Panc1 (cell line): ENCODE measurements at regions not wholly inside any gene's neighbourhood (a gene's known extent, or its start where the extent isn't known, plus 50 kb on each side); places are given as distances from the start of the nearest gene placed in this dataset.

Experiments used
- ATAC-seq: fragments of 200-7000 bp; cut with Tn5 transposase; 2 replicates; pipeline ENCODE4 v1.9.1; 2020; ENCODE audit warnings: mild to moderate bottlenecking, moderate library complexity
- BruUV-seq: library from RNA; stranded (reverse); fragments of 400-500 nt; replicated peaks from 2 replicates; lab custom pipeline; 2021; lab: Mats Ljungman, UMichigan
- CTCF ChIA-PET: fragments of 300-600 bp; sonication (Branson Sonifier 250); formaldehyde crosslinking; loops from one replicate; lab custom pipeline; 2022; ENCODE audit warnings: antibody characterized with exemption; lab: Charles Lee
- POLR2A ChIA-PET: fragments of 300-600 bp; sonication (Branson Sonifier 250); formaldehyde crosslinking; loops from one replicate; lab custom pipeline; 2022; ENCODE audit warnings: antibody characterized with exemption; lab: Charles Lee
- DNase-seq: peaks from one replicate; pipeline ENCODE4 v3.0.0-alpha.2; 2010; ENCODE audit warnings: low read depth, low spot score
- H3K27ac ChIP-seq: 2 replicates; pipeline ENCODE4 v1.5.1; 2011; ENCODE audit warnings: mild to moderate bottlenecking, low read length, inconsistent platforms
- H3K27me3 ChIP-seq: fragments of 200-500 bp; sonication (Bioruptor generic); 2 replicates; pipeline ENCODE4 v1.6.0; 2014; ENCODE audit warnings: low read length, inconsistent platforms; ENCODE audit not compliant: control insufficient read depth, insufficient read depth
- H3K36me3 ChIP-seq: fragments of 200-500 bp; sonication (Bioruptor generic); 2 replicates; pipeline ENCODE4 v1.5.1; 2014; ENCODE audit warnings: inconsistent platforms, mild to moderate bottlenecking, low read length, moderate library complexity; ENCODE audit not compliant: control insufficient read depth, insufficient read depth
- H3K4me1 ChIP-seq: 2 replicates; pipeline ENCODE4 v1.5.1; 2011; ENCODE audit warnings: inconsistent platforms, mild to moderate bottlenecking, low read length, moderate library complexity; ENCODE audit not compliant: control insufficient read depth, insufficient read depth
- H3K4me3 ChIP-seq, 2 experiments: 2 replicates each; pipeline ENCODE4 v1.5.1; 2011 to 2012; ENCODE audit warnings: low read depth in 2 of 2, low read length in 2 of 2, mild to moderate bottlenecking in 2 of 2, inconsistent platforms in 1 of 2, moderate library complexity in 1 of 2
- H3K9me3 ChIP-seq: fragments of 200-500 bp; sonication (Bioruptor generic); 2 replicates; pipeline ENCODE4 v1.5.1; 2014; ENCODE audit warnings: low read depth, mild to moderate bottlenecking, inconsistent platforms, low read length, moderate library complexity; ENCODE audit not compliant: control insufficient read depth, insufficient read depth
- POLR2AphosphoS5 ChIP-seq: IDR thresholded peaks from 2 replicates; pipeline ENCODE4 v1.6.1; 2012; ENCODE audit warnings: mild to moderate bottlenecking, low read depth, low read length, moderate library complexity
- SIN3A ChIP-seq: IDR thresholded peaks from 2 replicates; pipeline ENCODE4 v1.6.1; 2012; ENCODE audit warnings: low read depth, mild to moderate bottlenecking, low read length, moderate library complexity, borderline replicate concordance; ENCODE audit not compliant: insufficient read depth
- TCF7L2 ChIP-seq: IDR thresholded peaks from 2 replicates; pipeline ENCODE4 v1.6.1; 2011; ENCODE audit warnings: mild to moderate bottlenecking, low read depth, low read length, inconsistent platforms
- in situ Hi-C: cut with HindIII; loops from 2 replicates; pipeline ENCODE4 v1.10.0; 2016; ENCODE audit warnings: low sequenced_read_pairs, low pct_unique_long_range_greater_than_20kb
- intact Hi-C: fragments of 100-400 bp; cut with micrococcal nuclease; formaldehyde crosslinking; loops from one replicate; pipeline ENCODE4 v1.10.0; 2022; ENCODE audit not compliant: unreplicated experiment
- TF ChIP-seq, protein P1 (sequence below): fragments of 450-650 bp; IDR thresholded peaks from 2 replicates; pipeline ENCODE4 v1.5.1; 2017; ENCODE audit warnings: mild to moderate bottlenecking
- TF ChIP-seq, protein P2 (sequence below), 2 experiments: IDR thresholded peaks; 2 replicates each; pipeline ENCODE4 v1.6.1; 2011 to 2012; ENCODE audit warnings: low read depth in 2 of 2, control low read depth in 1 of 2, low read length in 1 of 2, mild to moderate bottlenecking in 1 of 2, moderate library complexity in 1 of 2; ENCODE audit not compliant: insufficient read depth in 1 of 2

DNA sequence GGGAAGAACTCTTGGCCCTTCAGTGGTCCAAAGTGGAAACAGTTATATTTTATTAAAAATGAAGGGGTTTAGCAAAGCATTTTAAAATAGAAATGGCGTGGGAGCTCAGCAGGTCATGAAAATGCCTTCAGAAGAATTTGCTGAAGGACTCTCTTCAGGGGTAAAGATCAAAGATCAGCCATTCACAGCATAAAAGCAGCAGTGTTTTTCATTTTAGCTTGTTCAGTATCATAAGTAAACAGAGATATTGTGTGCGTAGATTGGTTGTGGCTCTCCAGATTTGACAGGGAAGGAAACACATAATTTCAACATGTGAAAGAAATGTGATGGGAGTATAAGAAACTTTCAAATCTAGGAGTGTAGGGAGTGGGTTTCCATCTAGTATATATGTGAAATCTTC lies 519.2 kb upstream of the MAP3K7 start:
- no peak for ATAC-seq
- CTCF ChIA-PET, result no interaction called here

DNA sequence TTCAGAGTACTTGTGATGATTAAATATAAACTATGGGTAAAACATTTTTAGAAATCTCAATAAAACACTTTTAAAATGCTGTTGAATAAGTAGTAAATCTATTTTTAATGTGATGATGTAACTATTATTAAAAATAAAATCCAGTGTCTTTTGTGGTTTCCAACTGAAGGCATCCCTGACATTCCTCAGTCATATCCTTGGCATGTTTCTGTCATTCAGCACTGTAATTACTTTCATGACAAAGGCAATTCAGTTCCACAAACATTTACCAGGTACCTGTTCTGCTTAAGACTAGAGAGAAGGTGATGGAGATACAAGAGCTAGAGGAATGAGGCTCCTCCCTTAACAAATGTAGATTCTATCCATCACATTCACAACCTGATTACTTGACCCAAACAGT lies 518.7 kb upstream of the MAP3K7 start:
- Histone ChIP-seq H3K27ac (no peak overlapping the region), H3K4me1 (no peaks in the 10 kb centered on the region), H3K27me3 (no peaks in the 10 kb centered on the region; the same call in 1 of the 2 replicates), H3K36me3 (no peaks in the 10 kb centered on the region), H3K4me3 (no peak overlapping the region), H3K9me3 (no peaks in the 10 kb centered on the region)
- in situ Hi-C loops (no loop called here), intact Hi-C loops (no loop called here)
- no peak for TF ChIP-seq TCF7L2
- no TSS peak for BruUV-seq
- CTCF ChIA-PET, result no interaction called here
- no peak for ATAC-seq
- no peak for DNase-seq
- POLR2A ChIA-PET, result no interaction called here

More for the DNA sequence above, 519.2 kb upstream of the MAP3K7 start:
- H3K36me3 ChIP-seq, result no peaks in the 10 kb centered on the region
- TF ChIP-seq SIN3A (no peak), POLR2AphosphoS5 (no peak), TCF7L2 (no peak)
- TF ChIP-seq, protein P1, sequence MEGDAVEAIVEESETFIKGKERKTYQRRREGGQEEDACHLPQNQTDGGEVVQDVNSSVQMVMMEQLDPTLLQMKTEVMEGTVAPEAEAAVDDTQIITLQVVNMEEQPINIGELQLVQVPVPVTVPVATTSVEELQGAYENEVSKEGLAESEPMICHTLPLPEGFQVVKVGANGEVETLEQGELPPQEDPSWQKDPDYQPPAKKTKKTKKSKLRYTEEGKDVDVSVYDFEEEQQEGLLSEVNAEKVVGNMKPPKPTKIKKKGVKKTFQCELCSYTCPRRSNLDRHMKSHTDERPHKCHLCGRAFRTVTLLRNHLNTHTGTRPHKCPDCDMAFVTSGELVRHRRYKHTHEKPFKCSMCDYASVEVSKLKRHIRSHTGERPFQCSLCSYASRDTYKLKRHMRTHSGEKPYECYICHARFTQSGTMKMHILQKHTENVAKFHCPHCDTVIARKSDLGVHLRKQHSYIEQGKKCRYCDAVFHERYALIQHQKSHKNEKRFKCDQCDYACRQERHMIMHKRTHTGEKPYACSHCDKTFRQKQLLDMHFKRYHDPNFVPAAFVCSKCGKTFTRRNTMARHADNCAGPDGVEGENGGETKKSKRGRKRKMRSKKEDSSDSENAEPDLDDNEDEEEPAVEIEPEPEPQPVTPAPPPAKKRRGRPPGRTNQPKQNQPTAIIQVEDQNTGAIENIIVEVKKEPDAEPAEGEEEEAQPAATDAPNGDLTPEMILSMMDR, result no peak
- TF ChIP-seq, protein P2, sequence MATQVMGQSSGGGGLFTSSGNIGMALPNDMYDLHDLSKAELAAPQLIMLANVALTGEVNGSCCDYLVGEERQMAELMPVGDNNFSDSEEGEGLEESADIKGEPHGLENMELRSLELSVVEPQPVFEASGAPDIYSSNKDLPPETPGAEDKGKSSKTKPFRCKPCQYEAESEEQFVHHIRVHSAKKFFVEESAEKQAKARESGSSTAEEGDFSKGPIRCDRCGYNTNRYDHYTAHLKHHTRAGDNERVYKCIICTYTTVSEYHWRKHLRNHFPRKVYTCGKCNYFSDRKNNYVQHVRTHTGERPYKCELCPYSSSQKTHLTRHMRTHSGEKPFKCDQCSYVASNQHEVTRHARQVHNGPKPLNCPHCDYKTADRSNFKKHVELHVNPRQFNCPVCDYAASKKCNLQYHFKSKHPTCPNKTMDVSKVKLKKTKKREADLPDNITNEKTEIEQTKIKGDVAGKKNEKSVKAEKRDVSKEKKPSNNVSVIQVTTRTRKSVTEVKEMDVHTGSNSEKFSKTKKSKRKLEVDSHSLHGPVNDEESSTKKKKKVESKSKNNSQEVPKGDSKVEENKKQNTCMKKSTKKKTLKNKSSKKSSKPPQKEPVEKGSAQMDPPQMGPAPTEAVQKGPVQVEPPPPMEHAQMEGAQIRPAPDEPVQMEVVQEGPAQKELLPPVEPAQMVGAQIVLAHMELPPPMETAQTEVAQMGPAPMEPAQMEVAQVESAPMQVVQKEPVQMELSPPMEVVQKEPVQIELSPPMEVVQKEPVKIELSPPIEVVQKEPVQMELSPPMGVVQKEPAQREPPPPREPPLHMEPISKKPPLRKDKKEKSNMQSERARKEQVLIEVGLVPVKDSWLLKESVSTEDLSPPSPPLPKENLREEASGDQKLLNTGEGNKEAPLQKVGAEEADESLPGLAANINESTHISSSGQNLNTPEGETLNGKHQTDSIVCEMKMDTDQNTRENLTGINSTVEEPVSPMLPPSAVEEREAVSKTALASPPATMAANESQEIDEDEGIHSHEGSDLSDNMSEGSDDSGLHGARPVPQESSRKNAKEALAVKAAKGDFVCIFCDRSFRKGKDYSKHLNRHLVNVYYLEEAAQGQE (IDR thresholded peaks at IDR 0.05; ENCODE audit: insufficient read depth in 1 of 2, low read depth in 2 of 2, low read length in 1 of 2), result no peak
- H3K4me3 ChIP-seq, result no peak overlapping the region
- in situ Hi-C loops (no loop called here), intact Hi-C loops (no loop called here)
- no peaks in the 10 kb centered on the region for H3K9me3 ChIP-seq
- H3K4me1 ChIP-seq, result no peaks in the 10 kb centered on the region
- H3K27me3 ChIP-seq, result no peaks in the 10 kb centered on the region; the same call in 1 of the 2 replicates
- no peak for DNase-seq
- BruUV-seq, result no TSS peak
- H3K27ac ChIP-seq, result no peak overlapping the region
- POLR2A ChIA-PET, result no interaction called here

DNA sequence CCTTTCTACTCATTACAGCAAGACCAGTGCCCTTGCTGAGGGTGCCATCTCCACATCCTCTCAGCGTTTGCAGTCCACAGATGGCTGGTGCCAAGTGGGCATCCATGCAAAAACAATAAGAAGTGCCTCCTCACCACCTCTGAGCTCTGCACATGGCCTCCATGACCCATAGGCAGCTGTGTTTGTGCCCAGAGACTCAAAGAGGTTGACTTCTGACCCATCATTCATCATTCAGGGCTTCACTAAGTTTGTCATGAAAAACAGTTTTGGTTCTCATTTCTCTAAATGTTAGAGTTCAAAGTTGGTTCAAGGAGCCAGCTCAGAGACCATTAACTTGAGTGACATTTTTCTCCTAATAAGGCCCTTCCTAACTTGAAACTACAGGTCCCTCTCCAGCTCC lies 512.6 kb upstream of the MAP3K7 start:
- intact Hi-C loops, result no loop called here
- CTCF ChIA-PET, result no interaction called here

More for the DNA sequence above, 512.6 kb upstream of the MAP3K7 start:
- no TSS peak for BruUV-seq
- Histone ChIP-seq H3K27me3 (no peaks in the 10 kb centered on the region), H3K9me3 (no peaks in the 10 kb centered on the region), H3K27ac (no peak overlapping the region), H3K4me3 (no peak overlapping the region), H3K36me3 (no peaks in the 10 kb centered on the region), H3K4me1 (no peaks in the 10 kb centered on the region)
- in situ Hi-C loops, result no loop called here
- POLR2A ChIA-PET, result no interaction called here
- ATAC-seq, result no peak
- no peak for DNase-seq
- TF ChIP-seq, protein P1, result no peak
- TF ChIP-seq TCF7L2 (no peak), SIN3A (no peak), POLR2AphosphoS5 (no peak)
- TF ChIP-seq, protein P2 (IDR thresholded peaks at IDR 0.05; ENCODE audit: insufficient read depth in 1 of 2, low read depth in 2 of 2, low read length in 1 of 2), result no peak
